AG09309 (cell line): ENCODE measurements at regions not wholly inside any gene's neighbourhood (a gene's known extent, or its start where the extent isn't known, plus 50 kb on each side); places are given as distances from the start of the nearest gene placed in this dataset.

Source experiments
- DNase-seq: peaks from one replicate; pipeline ENCODE4 v3.0.0-alpha.2; 2010; ENCODE audit warnings: low read depth
- H3K4me3 ChIP-seq: 2 replicates; pipeline ENCODE4 v1.5.1; 2011; ENCODE audit warnings: mild to moderate bottlenecking, low read depth, low read length, moderate library complexity; ENCODE audit not compliant: control insufficient read depth
- TF ChIP-seq, protein P1 (sequence below): IDR thresholded peaks from 2 replicates; pipeline ENCODE4 v1.5.1; 2011; ENCODE audit warnings: mild to moderate bottlenecking, low read depth, low read length, inconsistent platforms; ENCODE audit not compliant: insufficient read depth, control insufficient read depth; ENCODE audit errors: missing control alignments

DNA sequence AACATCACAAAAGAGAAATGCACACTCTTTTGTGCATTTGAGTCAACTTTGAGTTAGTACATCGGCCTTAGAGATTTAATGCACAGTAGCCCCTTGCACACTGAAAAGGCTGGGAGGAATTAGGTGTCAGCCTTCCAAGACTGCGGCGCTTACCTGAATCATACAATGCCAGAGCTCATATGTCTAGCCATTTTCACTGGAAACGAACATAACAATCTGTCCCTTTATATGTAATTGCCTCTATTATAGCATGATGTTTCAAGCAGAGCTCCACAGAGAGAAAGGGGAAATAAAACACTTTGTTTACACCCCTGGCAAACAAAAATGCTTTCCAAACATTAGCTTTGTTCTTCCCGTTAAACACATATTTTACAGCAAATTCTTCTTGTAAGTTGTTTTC, 315.7 kb upstream of the SLCO3A1 start:
- H3K4me3 ChIP-seq: no peak overlapping the region
- no peak for DNase-seq
- TF ChIP-seq, protein P1, sequence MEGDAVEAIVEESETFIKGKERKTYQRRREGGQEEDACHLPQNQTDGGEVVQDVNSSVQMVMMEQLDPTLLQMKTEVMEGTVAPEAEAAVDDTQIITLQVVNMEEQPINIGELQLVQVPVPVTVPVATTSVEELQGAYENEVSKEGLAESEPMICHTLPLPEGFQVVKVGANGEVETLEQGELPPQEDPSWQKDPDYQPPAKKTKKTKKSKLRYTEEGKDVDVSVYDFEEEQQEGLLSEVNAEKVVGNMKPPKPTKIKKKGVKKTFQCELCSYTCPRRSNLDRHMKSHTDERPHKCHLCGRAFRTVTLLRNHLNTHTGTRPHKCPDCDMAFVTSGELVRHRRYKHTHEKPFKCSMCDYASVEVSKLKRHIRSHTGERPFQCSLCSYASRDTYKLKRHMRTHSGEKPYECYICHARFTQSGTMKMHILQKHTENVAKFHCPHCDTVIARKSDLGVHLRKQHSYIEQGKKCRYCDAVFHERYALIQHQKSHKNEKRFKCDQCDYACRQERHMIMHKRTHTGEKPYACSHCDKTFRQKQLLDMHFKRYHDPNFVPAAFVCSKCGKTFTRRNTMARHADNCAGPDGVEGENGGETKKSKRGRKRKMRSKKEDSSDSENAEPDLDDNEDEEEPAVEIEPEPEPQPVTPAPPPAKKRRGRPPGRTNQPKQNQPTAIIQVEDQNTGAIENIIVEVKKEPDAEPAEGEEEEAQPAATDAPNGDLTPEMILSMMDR: no peak

DNA sequence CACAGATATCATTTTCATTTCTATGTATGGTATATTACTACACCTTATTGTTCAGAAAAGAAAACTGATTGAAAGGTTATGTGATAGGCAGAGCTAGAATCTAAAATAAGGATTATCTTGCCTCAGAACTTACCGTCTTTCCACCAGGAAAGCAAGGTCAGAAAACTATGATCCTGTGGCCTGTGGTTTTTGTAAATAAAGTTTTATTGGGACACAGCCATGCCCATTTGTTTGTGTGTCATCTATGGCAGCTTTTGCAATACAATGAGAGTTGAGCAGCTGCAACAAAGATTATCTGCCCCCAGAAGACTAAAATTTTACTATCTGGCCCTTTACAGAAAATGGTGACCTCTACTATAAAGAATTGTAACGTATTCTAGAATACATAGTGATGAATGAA, 314.7 kb upstream of the SLCO3A1 start:
- no peak for DNase-seq
- no peak overlapping the region for H3K4me3 ChIP-seq
- TF ChIP-seq, protein P1: no peak

DNA sequence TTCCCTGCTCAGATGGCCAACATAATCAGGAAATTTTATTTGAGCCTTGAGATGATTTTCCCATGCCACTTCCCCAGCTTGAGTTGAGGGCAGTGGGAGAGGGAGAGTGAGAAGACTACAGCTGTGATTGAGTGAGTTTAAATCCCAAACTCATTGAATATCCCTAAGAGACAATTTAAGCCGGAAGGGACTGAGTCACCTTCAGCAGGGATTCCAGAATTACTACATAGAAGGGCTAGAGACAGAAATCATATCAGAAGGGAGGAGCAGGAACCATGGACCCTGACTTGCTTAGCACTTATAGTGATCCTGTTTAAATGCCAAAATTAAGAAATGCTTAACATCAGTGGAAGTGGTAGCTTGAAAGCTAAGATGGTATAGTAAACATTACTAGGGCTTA, 312.2 kb upstream of the SLCO3A1 start:
- TF ChIP-seq, protein P1: no peak
- DNase-seq: no peak

DNA sequence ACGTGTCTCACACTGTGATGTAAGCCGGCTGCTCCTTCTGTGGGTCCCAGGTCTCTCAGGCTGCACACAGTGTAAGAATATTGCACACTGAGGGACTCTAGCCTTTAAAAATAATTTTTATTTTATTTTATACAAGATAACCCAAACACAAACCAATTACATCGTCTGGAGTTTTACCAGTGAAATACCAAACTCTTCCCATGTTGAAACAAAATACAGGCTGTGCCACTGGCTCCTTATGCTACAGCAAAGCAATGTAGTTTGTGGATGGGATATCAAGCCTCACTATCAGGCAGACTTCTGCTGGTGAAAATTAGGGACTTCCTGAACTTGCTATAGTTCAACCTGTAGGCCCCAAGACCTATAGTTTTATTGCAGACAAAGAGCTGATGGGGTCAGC, 311.3 kb upstream of the SLCO3A1 start:
- TF ChIP-seq, protein P1: no peak
- DNase-seq: no peak
- H3K4me3 ChIP-seq: no peak overlapping the region

More for the DNA sequence above, 312.2 kb upstream of the SLCO3A1 start:
- H3K4me3 ChIP-seq: no peak overlapping the region

DNA sequence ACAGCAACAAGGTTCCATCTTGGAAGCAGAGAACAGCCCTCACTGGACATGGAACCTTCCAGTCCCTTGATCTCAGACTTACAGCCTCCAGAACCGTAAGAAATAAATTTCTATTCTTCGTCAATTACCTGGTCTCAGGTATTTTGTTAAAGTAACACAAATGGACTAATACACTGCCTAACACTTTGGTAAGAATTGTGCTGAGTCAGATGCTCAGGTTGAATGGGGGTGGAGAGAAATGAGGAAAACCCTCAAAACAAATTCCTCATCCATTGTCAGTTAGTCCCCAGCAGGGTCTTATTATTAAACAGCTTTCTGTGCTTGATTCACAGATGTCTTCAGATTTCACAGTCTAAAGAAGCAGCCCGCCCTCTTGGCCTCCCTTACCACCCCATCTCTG, 306.2 kb upstream of the SLCO3A1 start:
- TF ChIP-seq, protein P1: no peak
- no peak for DNase-seq
- H3K4me3 ChIP-seq: no peak overlapping the region

DNA sequence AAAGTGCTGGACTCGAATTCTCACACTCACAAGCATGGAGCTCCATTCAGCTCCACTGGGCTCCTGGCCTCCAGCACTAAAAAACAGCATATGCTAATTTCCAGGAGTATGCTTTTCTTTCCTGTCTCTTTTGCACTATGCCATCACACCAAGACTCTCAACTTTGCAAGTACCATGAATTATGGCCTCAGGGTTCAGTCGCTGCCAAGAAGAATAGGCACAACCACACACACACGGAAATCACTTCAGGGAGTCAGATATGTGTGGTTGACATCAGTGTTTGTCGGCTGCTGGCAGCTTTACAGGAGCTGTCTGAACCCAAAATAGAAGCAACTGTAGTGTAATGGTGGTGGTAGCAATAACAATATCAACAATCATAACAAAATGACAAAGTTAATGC, 305.0 kb upstream of the SLCO3A1 start:
- TF ChIP-seq, protein P1: no peak
- H3K4me3 ChIP-seq: no peak overlapping the region
- no peak for DNase-seq

DNA sequence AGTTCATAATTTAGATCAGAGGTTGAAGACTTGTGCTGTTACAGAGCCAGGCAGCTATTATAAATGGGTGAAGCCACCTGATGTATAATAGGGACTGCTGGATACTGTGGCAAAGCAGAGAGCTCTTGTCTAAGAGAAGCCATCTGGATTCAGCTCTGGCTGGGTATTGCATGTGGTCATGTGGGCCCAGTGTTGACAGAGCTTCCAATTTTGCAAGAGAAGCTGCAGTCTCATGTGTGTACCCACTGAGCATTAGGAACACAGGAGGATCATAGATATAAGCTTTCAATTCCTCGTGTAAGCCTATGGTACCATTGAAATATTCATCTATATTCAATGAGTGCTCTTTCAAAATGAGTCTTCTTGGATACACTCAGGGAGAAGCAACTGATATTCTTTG, 303.9 kb upstream of the SLCO3A1 start:
- TF ChIP-seq, protein P1: no peak
- no peak overlapping the region for H3K4me3 ChIP-seq
- no peak for DNase-seq
